ENCODE measurements at regions not wholly inside any gene's neighbourhood (a gene's known extent, or its start where the extent isn't known, plus 50 kb on each side); places are given as distances from the start of the nearest gene placed in this dataset.

DNA sequence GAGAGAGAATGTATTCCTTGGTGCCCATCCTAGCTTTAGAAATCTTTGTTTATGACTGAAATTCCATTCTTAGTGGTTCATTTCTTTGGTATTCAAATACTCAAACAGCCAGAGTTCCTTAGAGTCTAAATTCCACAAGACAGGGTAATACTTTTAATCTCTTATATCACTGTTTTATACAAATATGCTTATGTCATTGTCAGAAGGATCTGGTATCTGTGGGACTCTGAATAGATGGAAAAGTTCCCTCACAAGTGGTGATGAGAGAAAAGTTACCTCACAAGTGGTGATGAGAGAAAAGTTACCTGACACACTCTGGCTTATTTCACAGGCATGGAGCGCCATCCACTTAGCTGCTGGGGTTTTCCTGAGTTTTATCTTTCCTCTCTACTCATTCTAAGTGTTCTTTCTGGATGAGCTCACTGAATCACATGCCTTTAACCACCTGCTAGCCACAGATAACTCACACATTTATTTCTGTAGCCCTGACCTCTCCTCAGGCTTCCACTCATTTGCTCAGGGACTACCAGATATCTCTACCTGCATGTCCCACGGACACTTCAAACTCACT is 784.0 kb downstream of the SUGCT start:
- no peaks in the 10 kb centered on the region for H3K36me3 Mint-ChIP-seq (ENCODE audit: low read depth)
- no peak overlapping the region for H3K27ac Mint-ChIP-seq
- no peak overlapping the region for H3K4me3 Mint-ChIP-seq
- no peaks in the 10 kb centered on the region for H3K4me1 Mint-ChIP-seq (ENCODE audit: low read depth)
- no peaks in the 10 kb centered on the region for H3K9me3 Mint-ChIP-seq
- H3K27me3 Mint-ChIP-seq (ENCODE audit: low read depth): no peaks in the 10 kb centered on the region

DNA sequence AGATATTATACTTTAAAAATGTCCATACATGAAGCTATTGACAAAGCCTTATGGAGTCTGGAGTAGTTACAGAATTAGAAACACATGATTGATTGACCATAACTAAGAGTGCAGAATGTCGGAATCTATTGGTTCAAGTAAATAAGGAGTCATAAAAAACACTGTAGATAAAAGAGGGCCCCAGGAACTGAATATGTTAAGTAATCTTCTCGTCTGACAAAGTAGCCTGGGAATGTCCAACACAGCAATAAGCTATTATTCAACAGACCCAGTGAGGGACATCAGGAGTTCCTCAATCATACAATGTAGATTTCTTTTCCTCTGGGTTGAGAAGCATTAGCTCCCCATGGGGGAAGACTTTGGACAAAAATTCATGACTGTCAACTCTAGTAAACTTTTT is 782.0 kb downstream of the SUGCT start:
- no peak overlapping the region for H3K4me3 Mint-ChIP-seq

GRCh38 chr7:40915071-40915470 is 780.3 kb downstream of the SUGCT start:
- Mint-ChIP-seq H3K4me1 (ENCODE audit: low read depth) (no peaks in the 10 kb centered on the region), H3K4me3 (no peak overlapping the region), H3K9me3 (peaks cover 6% of the 10 kb centered on the region), H3K27me3 (ENCODE audit: low read depth) (no peaks in the 10 kb centered on the region), H3K27ac (no peak overlapping the region), H3K36me3 (ENCODE audit: low read depth) (no peaks in the 10 kb centered on the region)

More for the DNA sequence above, 782.0 kb downstream of the SUGCT start:
- Mint-ChIP-seq H3K27me3 (ENCODE audit: low read depth) (no peaks in the 10 kb centered on the region), H3K4me1 (ENCODE audit: low read depth) (no peaks in the 10 kb centered on the region), H3K27ac (no peak overlapping the region), H3K9me3 (no peaks in the 10 kb centered on the region), H3K36me3 (ENCODE audit: low read depth) (no peaks in the 10 kb centered on the region)
